HG03175 (cell line): ENCODE measurements at regions not wholly inside any gene's neighbourhood (a gene's known extent, or its start where the extent isn't known, plus 50 kb on each side); places are given as distances from the start of the nearest gene placed in this dataset.
"Not testable (repeated sequence)": the region's sequence is repeated elsewhere in the genome, so short reads cannot be mapped to it uniquely, and the experiment has no call there.

Experiments used
- ATAC-seq: cut with Tn5 transposase; IDR thresholded peaks from one replicate; pipeline ENCODE4 v1.9.1; 2021; ENCODE audit warnings: mild to moderate bottlenecking, moderate library complexity; ENCODE audit not compliant: unreplicated experiment

DNA sequence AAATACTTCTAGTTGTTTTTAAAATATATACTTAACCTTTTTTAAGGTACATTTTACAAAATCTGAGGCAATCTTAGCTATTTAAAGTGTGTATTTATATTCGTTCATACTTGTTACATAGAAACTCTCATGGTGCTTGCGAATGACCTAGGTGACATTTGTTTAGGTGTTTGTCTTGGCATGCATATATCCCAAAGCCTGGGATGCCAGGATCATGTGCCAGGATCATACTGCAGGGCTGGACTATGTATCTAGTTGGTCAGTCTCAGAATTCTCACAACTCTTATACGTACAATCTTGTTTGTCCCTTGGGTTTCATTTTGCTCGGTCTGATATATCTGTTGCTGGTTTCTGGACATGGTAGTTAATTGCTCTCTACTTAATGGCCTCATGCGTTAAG is 109.9 kb upstream of the WIPF3 start:
- not testable (repeated sequence) for ATAC-seq

GRCh38 chr7:29699723-29700122 is 106.6 kb upstream of the WIPF3 start:
- ATAC-seq: not testable (repeated sequence)

- ATAC-seq: not testable (repeated sequence)
Observed at GRCh38 chr7:29701540-29701939, 104.8 kb upstream of the WIPF3 start.

DNA sequence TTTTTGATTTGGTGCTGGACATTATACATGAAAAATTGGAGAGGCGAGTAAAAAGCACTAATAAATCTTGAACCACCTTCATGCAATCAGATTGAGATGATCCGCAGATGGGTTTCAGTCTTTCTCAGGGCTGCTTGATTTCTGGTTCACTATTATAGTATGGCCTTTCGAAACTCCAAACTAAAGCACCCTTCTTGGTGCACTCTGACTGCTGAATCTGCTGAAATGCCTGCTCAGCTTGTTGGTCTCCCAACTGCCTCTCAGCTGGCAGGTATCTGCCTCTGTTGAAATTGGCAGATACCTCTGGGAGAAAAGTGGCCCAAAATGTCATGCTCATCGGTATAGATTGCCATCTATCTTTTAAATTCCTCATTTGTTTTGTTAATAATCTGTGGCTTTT is 102.5 kb upstream of the WIPF3 start:
- ATAC-seq: not testable (repeated sequence)

DNA sequence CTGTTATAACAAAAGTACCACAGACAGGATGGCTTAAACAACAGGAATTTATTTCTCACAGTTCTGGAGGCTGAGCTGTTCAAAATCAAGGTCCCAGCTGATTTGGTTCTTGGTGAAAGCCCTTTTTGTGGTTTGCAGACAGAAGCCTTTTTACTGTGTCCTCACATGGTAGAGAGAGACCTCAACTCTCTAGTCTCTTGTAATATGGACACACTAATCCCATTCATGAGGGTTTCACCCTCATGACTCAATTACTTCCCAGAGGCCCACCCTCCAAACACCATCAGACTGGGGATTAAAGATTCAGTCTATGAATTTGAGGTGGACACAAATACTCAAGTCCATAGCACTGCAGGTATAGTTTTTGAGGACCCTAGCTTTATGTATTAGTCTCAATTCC is 97.3 kb upstream of the WIPF3 start:
- ATAC-seq: not testable (repeated sequence)

GRCh38 chr7:29723127-29723526 is 83.2 kb upstream of the WIPF3 start:
- ATAC-seq: not testable (repeated sequence)

GRCh38 chr7:29723599-29723998 is 82.7 kb upstream of the WIPF3 start:
- ATAC-seq: no peak

DNA sequence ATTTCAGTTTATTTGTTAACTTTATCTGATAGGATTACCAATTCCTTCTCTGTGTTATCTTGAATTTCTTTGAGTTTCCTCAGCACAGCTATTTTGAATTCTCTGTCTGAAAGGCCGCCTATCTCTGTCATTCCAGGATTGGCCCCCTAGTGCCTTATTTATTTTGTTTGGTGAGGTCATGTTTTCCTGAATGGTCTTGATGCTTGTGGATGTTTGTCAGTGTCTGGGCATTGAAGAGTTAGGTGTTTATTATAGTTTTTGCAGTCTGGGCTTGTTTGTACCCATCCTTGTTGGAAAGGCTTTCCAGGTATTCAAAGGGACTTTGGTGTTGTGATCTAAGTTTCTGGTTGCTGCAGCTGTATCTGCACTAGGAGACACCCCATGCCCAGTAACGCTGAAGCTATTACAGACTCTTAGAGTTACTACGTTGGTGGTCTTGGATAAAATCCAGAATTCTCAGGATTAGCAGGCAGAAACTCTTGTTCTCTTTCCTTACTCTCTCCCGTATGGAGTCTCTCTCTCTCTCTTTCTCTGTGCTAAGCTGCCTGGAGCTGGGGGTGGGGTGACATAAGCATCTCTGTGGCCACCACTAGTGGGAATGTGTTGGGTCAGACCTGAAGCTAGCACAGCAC is 76.7 kb upstream of the WIPF3 start:
- ATAC-seq: not testable (repeated sequence)

- ATAC-seq: no peak
Observed at GRCh38 chr7:29734246-29734731, 72.0 kb upstream of the WIPF3 start.

DNA sequence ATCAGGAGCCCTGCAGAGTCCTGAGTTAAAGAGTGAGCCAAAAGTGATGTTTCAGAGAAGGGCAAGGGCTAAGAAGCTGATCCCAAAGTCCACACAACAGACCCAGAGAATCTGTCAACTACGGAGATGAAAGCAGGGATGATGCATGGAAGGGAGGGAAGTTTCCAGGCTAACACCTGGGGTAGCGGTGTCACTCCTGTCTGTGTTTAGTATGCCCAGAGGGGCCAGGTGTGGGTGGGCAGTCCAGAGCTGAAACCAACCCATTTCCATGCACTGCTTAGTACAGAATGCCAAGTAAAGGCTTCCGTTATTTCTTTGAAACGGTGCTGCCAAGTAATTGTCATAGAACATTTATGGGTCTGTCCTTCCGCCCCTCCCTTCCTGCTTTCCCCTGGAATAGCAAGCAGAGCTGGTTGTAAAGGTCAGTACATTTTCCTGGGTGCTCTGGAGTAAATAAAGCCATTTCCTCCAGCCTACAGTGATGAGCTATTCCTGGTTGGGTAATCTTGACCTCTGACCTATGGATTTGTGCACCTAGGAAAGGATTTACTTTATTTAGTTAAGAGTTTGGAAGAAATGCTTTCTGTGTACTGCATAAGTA is 58.6 kb upstream of the WIPF3 start:
- not testable (repeated sequence) for ATAC-seq

GRCh38 chr7:29748286-29749099 is 57.8 kb upstream of the WIPF3 start:
- ATAC-seq: no peak

GRCh38 chr7:29749701-29750321 is 56.5 kb upstream of the WIPF3 start:
- ATAC-seq: no peak

- not testable (repeated sequence) for ATAC-seq
Observed at GRCh38 chr7:29750373-29750940, 55.9 kb upstream of the WIPF3 start.

DNA sequence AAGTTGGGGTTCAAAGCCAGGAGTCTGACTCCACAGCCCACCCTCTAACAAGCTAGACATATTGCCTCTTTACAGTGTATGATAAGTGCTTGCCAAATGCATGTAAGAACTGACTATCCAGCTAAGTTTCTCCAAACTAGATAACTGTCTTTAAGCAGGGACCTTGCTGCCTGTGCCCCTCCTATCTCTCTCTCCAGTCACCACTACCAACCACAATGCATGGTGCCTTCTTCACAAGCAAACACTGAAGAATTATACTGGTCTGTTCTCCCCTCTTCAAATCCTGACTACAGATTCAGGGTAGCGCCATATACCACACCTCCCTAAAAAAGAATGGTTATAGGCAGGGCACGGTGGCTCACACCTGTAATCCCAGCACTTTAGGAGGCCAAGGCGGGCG is 55.3 kb upstream of the WIPF3 start:
- ATAC-seq: not testable (repeated sequence)

GRCh38 chr7:29754874-29755490 is 51.3 kb upstream of the WIPF3 start:
- ATAC-seq: no peak
